Upper lobe of right lung (tissue), 1 donor: ENCODE measurements at regions not wholly inside any gene's neighbourhood (a gene's known extent, or its start where the extent isn't known, plus 50 kb on each side); places are given as distances from the start of the nearest gene placed in this dataset.

Experiments
- ATAC-seq: fragments of 200-7000 bp; cut with Tn5 transposase; one replicate; pipeline ENCODE4 v1.9.1; 2020; ENCODE audit warnings: mild to moderate bottlenecking, moderate library complexity
- DNase-seq: peaks from one replicate; pipeline ENCODE4 v3.0.0-alpha.2; 2020
- H3K27ac ChIP-seq: fragments of 200-600 bp; one replicate; pipeline ENCODE4 v1.8.0; 2022
- H3K27me3 ChIP-seq: fragments of 200-600 bp; one replicate; pipeline ENCODE4 v1.8.0; 2022; ENCODE audit warnings: mild to moderate bottlenecking
- H3K36me3 ChIP-seq: fragments of 200-600 bp; one replicate; pipeline ENCODE4 v1.8.0; 2022
- H3K4me1 ChIP-seq: fragments of 200-600 bp; one replicate; pipeline ENCODE4 v1.8.0; 2022
- H3K4me3 ChIP-seq: fragments of 200-600 bp; one replicate; pipeline ENCODE4 v1.8.0; 2022; ENCODE audit warnings: mild to moderate bottlenecking
- H3K9me3 ChIP-seq: fragments of 200-600 bp; one replicate; pipeline ENCODE4 v1.8.0; 2022
- intact Hi-C: fragments of 100-400 bp; cut with DNase I; formaldehyde crosslinking; loops from one replicate; pipeline ENCODE4 v1.11.0; 2022
- TF ChIP-seq, protein P1 (sequence below): fragments of 200-600 bp; IDR thresholded peaks from one replicate; pipeline ENCODE4 v1.8.0; 2022; ENCODE audit warnings: antibody characterized with exemption
- donor health status: DM: no; HTN: yes; CAD: no; lungs with severe emphysema.

DNA sequence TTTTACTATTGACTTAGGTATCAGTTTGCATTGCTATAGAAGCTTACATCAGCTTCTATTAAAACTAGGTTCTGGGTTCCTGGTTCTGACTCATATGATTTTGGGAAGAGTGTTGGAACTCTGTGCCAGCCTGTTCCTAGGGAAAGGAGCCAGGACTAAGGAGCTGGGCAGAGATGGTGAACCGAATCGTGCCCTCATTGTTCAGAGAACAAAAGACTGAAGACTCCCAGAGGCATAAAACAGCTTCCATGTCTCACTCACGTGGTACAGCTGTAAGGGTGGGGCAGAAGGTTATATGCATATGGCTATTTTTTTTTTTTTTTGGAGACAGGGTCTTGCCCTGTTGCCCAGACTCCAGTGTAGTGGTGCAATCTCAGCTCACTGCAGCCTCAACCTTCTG is 89.1 kb upstream of the THBS2 start:
- intact Hi-C loops: no loop called here
- Histone ChIP-seq H3K4me3 (no peak overlapping the region), H3K27me3 (no peaks in the 10 kb centered on the region), H3K9me3 (no peaks in the 10 kb centered on the region), H3K4me1 (no peaks in the 10 kb centered on the region), H3K27ac (no peak overlapping the region), H3K36me3 (no peaks in the 10 kb centered on the region)
- DNase-seq: no peak
- no peak for ATAC-seq
- TF ChIP-seq, protein P1, sequence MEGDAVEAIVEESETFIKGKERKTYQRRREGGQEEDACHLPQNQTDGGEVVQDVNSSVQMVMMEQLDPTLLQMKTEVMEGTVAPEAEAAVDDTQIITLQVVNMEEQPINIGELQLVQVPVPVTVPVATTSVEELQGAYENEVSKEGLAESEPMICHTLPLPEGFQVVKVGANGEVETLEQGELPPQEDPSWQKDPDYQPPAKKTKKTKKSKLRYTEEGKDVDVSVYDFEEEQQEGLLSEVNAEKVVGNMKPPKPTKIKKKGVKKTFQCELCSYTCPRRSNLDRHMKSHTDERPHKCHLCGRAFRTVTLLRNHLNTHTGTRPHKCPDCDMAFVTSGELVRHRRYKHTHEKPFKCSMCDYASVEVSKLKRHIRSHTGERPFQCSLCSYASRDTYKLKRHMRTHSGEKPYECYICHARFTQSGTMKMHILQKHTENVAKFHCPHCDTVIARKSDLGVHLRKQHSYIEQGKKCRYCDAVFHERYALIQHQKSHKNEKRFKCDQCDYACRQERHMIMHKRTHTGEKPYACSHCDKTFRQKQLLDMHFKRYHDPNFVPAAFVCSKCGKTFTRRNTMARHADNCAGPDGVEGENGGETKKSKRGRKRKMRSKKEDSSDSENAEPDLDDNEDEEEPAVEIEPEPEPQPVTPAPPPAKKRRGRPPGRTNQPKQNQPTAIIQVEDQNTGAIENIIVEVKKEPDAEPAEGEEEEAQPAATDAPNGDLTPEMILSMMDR: no peak

DNA sequence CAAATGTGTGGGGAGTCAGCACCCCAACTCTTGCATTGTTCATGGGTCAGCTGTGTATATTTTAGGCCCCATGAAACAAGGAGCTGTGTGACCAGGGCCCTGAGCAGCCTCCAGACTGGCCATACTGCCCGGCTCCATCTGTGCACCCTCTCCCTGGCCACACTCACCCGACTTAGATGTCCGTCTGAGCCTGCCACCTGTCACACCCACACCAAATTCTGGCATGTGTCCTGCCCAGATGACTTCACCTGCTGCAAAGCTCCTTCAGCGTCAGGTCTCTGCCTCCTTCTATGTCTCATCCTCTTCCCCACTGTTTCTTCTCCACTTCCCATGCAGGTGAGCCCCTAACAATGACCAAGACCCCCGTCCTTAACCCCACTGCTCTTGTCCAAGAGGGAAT is 88.1 kb upstream of the THBS2 start:
- intact Hi-C loops: no loop called here
- TF ChIP-seq, protein P1: no peak
- Histone ChIP-seq H3K36me3 (no peaks in the 10 kb centered on the region), H3K27me3 (no peaks in the 10 kb centered on the region), H3K4me1 (no peaks in the 10 kb centered on the region), H3K4me3 (no peak overlapping the region), H3K9me3 (no peaks in the 10 kb centered on the region), H3K27ac (no peak overlapping the region)
- no peak for DNase-seq
- peak; percentile 36 for ATAC-seq

DNA sequence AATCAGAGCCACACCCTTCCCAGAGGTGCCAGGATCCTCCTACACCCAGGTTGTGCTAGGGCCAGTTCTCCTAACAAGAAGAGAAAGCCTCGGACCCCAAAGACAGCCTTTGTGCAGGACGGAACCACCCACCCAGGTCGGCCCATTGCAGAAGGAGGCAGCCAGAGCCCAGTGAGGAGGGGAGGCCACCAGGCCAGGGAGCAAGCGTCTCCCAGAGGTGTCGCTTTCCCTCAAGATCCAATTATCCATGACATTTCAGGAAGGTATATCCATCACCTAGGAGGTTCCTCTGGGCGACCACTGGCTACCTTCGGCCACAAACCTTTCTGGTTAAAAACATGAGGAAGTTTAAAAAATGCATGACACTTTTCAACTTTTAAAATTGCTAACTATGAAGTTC is 87.4 kb upstream of the THBS2 start:
- TF ChIP-seq, protein P1: no peak
- DNase-seq: no peak
- H3K9me3 ChIP-seq: no peaks in the 10 kb centered on the region
- no peaks in the 10 kb centered on the region for H3K36me3 ChIP-seq
- H3K27me3 ChIP-seq: no peaks in the 10 kb centered on the region
- no peak for ATAC-seq
- intact Hi-C loops: no loop called here
- H3K27ac ChIP-seq: no peak overlapping the region
- H3K4me3 ChIP-seq: no peak overlapping the region
- H3K4me1 ChIP-seq: no peaks in the 10 kb centered on the region

DNA sequence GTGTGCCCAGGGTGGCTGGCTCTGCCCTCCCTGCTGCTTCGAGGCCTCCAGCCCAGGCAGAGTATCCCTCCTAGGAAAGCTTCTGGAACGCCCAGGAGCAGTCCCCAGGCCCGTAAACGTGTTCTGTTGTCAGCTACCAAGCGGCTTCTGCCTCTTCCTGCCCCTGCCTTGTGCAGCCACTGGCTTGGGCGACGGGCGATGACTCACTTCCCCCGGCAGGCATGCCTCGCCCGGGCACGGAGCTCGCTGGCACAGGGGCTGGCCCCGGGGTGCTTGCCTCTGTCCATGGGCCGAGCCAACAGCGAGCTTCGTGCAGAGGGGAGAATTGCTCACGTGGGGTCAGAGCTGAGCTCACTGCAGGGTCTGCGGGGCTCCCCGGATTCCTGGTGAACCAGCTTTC is 86.7 kb upstream of the THBS2 start:
- Histone ChIP-seq H3K4me1 (no peaks in the 10 kb centered on the region), H3K36me3 (no peaks in the 10 kb centered on the region), H3K27me3 (no peaks in the 10 kb centered on the region), H3K9me3 (no peaks in the 10 kb centered on the region), H3K4me3 (no peak overlapping the region), H3K27ac (no peak overlapping the region)
- DNase-seq: no peak
- intact Hi-C loops: no loop called here
- TF ChIP-seq, protein P1: no peak
- ATAC-seq: no peak

DNA sequence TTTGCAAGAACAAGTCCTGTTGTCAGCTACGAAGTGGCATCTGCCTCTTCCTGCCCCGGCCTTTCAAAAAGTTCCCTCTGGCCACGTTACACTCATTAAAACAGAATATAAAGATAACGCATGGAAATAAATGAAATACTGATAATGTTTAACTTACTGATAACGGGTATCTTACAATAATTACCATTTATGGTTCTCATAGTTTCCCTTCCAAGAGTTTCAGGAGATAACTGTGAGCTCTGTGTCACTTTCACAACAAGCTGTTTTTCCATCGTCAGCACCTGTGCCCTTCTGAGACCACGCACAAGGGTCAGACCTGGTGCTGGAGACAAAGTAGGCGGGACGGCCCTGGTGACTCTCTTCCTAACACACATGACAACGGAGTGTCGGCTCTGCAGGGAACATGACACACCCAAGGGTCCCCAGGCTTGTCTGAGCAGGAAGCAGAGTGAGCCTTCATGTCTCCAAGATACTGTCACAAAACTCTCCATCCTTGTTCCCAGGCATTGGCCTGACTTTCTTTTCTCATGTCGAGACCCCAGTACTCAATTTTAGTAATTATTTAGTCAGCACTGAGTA is 86.2 kb upstream of the THBS2 start:
- H3K27ac ChIP-seq: no peak overlapping the region
- no peaks in the 10 kb centered on the region for H3K36me3 ChIP-seq
- no peaks in the 10 kb centered on the region for H3K27me3 ChIP-seq
- intact Hi-C loops: no loop called here
- no peaks in the 10 kb centered on the region for H3K9me3 ChIP-seq
- H3K4me1 ChIP-seq: no peaks in the 10 kb centered on the region
- TF ChIP-seq, protein P1: no peak
- no peak for ATAC-seq
- no peak for DNase-seq
- H3K4me3 ChIP-seq: no peak overlapping the region

DNA sequence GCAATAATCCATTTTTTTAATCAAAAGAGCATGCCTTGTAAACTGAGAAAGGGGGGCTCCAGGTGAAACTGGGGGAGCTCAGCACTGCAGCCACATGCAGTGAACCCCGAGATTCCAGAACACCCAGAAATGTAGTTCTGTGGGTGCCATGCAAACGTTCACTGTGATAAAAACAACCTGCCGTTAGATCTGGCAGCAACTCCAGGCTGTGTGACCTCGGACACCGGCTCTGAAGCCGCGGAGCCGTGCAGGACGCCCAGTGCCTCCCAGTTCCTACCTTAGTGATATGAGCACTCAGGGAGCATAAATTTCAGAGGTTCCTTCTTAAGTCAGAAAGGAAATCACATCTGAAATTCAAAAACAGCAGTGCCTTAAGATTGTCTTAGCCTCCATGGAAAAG is 85.4 kb upstream of the THBS2 start:
- H3K27ac ChIP-seq: no peak overlapping the region
- TF ChIP-seq, protein P1: no peak
- H3K4me3 ChIP-seq: no peak overlapping the region
- H3K27me3 ChIP-seq: no peaks in the 10 kb centered on the region
- DNase-seq (no peak), ATAC-seq (no peak)
- H3K9me3 ChIP-seq: no peaks in the 10 kb centered on the region
- intact Hi-C loops: no loop called here
- no peaks in the 10 kb centered on the region for H3K36me3 ChIP-seq
- H3K4me1 ChIP-seq: no peaks in the 10 kb centered on the region
